Ectodermal cell (in vitro differentiated cells): ENCODE measurements at regions not wholly inside any gene's neighbourhood (a gene's known extent, or its start where the extent isn't known, plus 50 kb on each side); places are given as distances from the start of the nearest gene placed in this dataset.

Experiments used
- H3K27ac ChIP-seq: 2 replicates; pipeline ENCODE4 v1.7.0; 2013; ENCODE audit warnings: mild to moderate bottlenecking, low read depth, low read length; ENCODE audit not compliant: insufficient read depth, poor library complexity, severe bottlenecking
- H3K27me3 ChIP-seq: 2 replicates; pipeline ENCODE4 v1.7.0; 2013; ENCODE audit warnings: mild to moderate bottlenecking, low read length; ENCODE audit not compliant: insufficient read depth, control insufficient read depth, poor library complexity, severe bottlenecking
- H3K36me3 ChIP-seq: one replicate; pipeline ENCODE4 v1.7.0; 2013; ENCODE audit warnings: low read length; ENCODE audit not compliant: control insufficient read depth, insufficient read depth
- H3K4me1 ChIP-seq: one replicate; pipeline ENCODE4 v1.7.0; 2013; ENCODE audit warnings: low read length; ENCODE audit not compliant: control insufficient read depth, insufficient read depth
- H3K4me3 ChIP-seq: 2 replicates; pipeline ENCODE4 v1.7.0; 2013; ENCODE audit warnings: low read depth, low read length, control low read depth; ENCODE audit not compliant: insufficient read depth
- H3K9me3 ChIP-seq: 2 replicates; pipeline ENCODE4 v1.7.0; 2013; ENCODE audit warnings: mild to moderate bottlenecking, low read length, moderate library complexity; ENCODE audit not compliant: control insufficient read depth
- WGBS, 2 experiments: methylation state at CpG; one replicate each; pipeline ENCODE4 v1.1.7; 2013; ENCODE audit warnings: missing lambda C conversion rate in 2 of 2; 5-methylcytosine and 5-hydroxymethylcytosine counted together

GRCh38 chr7:110604206-110604605 is 486.7 kb upstream of the LRRN3 start:
- no peak overlapping the region for H3K27ac ChIP-seq
- peaks cover 3% of the 10 kb centered on the region for H3K4me1 ChIP-seq
- no peak overlapping the region for H3K4me3 ChIP-seq
- no peaks in the 10 kb centered on the region for H3K9me3 ChIP-seq
- WGBS, 2 experiments = 94 to 97% methylated on average over 4 of the region's 4 CpGs
- H3K36me3 ChIP-seq = no peaks in the 10 kb centered on the region
- H3K27me3 ChIP-seq = no peaks in the 10 kb centered on the region

- Histone ChIP-seq H3K27ac (no peak overlapping the region), H3K4me3 (no peak overlapping the region), H3K4me1 (peaks cover 3% of the 10 kb centered on the region), H3K36me3 (no peaks in the 10 kb centered on the region), H3K9me3 (no peaks in the 10 kb centered on the region), H3K27me3 (no peaks in the 10 kb centered on the region)
These were observed 486.0 kb upstream of the LRRN3 start for GRCh38 chr7:110604885-110605284.

GRCh38 chr7:110607050-110607857 is 483.7 kb upstream of the LRRN3 start:
- 94 to 98% methylated on average over 4 of the region's 4 CpGs for WGBS, 2 experiments
- no peak overlapping the region for H3K4me3 ChIP-seq
- H3K9me3 ChIP-seq = no peaks in the 10 kb centered on the region
- H3K36me3 ChIP-seq = no peaks in the 10 kb centered on the region
- no peak overlapping the region for H3K27ac ChIP-seq
- no peaks in the 10 kb centered on the region for H3K27me3 ChIP-seq
- H3K4me1 ChIP-seq = no peaks in the 10 kb centered on the region

GRCh38 chr7:110609336-110609735 is 481.6 kb upstream of the LRRN3 start:
- H3K27ac ChIP-seq = no peak overlapping the region
- H3K4me3 ChIP-seq = no peak overlapping the region
- H3K9me3 ChIP-seq = no peaks in the 10 kb centered on the region
- no peaks in the 10 kb centered on the region for H3K36me3 ChIP-seq
- no peaks in the 10 kb centered on the region for H3K27me3 ChIP-seq
- H3K4me1 ChIP-seq = no peaks in the 10 kb centered on the region

- no peaks in the 10 kb centered on the region for H3K4me1 ChIP-seq
- no peak overlapping the region for H3K4me3 ChIP-seq
- H3K36me3 ChIP-seq = no peaks in the 10 kb centered on the region
- no peaks in the 10 kb centered on the region for H3K27me3 ChIP-seq
- H3K27ac ChIP-seq = no peak overlapping the region
- H3K9me3 ChIP-seq = no peaks in the 10 kb centered on the region
- 80 to 85% methylated on average over 1 of the region's 1 CpG for WGBS, 2 experiments
These were observed 478.2 kb upstream of the LRRN3 start for GRCh38 chr7:110612680-110613079.
